ENCODE measurements at regions not wholly inside any gene's neighbourhood (a gene's known extent, or its start where the extent isn't known, plus 50 kb on each side); places are given as distances from the start of the nearest gene placed in this dataset.

DNA sequence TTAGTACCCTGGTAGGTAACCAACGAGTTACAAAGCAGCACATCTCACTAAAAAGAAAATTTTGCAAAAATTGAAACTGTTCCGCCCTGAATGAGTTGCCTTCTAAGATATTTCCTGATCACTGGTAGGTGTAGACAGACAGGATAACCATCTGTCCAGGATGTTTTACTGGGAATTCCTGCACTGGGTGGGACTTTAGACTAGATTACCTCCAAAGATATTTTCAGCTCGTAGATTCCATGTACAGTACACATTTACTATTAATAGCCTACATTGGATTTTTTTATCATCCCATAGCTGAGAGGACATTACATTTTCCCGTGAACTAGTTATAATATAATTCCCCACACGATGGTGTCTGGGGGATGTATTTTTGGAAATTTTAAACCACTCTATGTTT lies 139.6 kb downstream of the DYRK2 start:
- TF ChIP-seq RCOR1 (IDR thresholded peaks at IDR 0.05; ENCODE audit: low read depth, low read length) (no peak), CTCF (IDR thresholded peaks at IDR 0.05) (no peak), SREBF2 (IDR thresholded peaks at IDR 0.05) (no peak), EP300 (IDR thresholded peaks at IDR 0.05) (no peak), EHF (CRISPR knock-in tag; IDR thresholded peaks at IDR 0.05) (no peak), RAD21 (conservative IDR thresholded peaks at IDR 0.05 in 1 of 2, IDR thresholded peaks at IDR 0.05 in 1 of 2) (no peak)
- TF ChIP-seq, protein P1, sequence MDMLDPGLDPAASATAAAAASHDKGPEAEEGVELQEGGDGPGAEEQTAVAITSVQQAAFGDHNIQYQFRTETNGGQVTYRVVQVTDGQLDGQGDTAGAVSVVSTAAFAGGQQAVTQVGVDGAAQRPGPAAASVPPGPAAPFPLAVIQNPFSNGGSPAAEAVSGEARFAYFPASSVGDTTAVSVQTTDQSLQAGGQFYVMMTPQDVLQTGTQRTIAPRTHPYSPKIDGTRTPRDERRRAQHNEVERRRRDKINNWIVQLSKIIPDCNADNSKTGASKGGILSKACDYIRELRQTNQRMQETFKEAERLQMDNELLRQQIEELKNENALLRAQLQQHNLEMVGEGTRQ (IDR thresholded peaks at IDR 0.05): no peak
- TF ChIP-seq, protein P2, sequence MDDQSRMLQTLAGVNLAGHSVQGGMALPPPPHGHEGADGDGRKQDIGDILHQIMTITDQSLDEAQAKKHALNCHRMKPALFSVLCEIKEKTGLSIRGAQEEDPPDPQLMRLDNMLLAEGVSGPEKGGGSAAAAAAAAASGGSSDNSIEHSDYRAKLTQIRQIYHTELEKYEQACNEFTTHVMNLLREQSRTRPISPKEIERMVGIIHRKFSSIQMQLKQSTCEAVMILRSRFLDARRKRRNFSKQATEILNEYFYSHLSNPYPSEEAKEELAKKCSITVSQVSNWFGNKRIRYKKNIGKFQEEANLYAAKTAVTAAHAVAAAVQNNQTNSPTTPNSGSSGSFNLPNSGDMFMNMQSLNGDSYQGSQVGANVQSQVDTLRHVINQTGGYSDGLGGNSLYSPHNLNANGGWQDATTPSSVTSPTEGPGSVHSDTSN (IDR thresholded peaks at IDR 0.05): no peak

All from A549 (cell line).